Medulla oblongata (tissue), 1 donor: ENCODE measurements at regions not wholly inside any gene's neighbourhood (a gene's known extent, or its start where the extent isn't known, plus 50 kb on each side); places are given as distances from the start of the nearest gene placed in this dataset.
"Not testable (repeated sequence)": the region's sequence is repeated elsewhere in the genome, so short reads cannot be mapped to it uniquely, and the experiment has no call there.

Source experiments
- DNase-seq: peaks from one replicate; pipeline ENCODE4 v3.0.0-alpha.2; 2015; ENCODE audit errors: extremely low spot score

DNA sequence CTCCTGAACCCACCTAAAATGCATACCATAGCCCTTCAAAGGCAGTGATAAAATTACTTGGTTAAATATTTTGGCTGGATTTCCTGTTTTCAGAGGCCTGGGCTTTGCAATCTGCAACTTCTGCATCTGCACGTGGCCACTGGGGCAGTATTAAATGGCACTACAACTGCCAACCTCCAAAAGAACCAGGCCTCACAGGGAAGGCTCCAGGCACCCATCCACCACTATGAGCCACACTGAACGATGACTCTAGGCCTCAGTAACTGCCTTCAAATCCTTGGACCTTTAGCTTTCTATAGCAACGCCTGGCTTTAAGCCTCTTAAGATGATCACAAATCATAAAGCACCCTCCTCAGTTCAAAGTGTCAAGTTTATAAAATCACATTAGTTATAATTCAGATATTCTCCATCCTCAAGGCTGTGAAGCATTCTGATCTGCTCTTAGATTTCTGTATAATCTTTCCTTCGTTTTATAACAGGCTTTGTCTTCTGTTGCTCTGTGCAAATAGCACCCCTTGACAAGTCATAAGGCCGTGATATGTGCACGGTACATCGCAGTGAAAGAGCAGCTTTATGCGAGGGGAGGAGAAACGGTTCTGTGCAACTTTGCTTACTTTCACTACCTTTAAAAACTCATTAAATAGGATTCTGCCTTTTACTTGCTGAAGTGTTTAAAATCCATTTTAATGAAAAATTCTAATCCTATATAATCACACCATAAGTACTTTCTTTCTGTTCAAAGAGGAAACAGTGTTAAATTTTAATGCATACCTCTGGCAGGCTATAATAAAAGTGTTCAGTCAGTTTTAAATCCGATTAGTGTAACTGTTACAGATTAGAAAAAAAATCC lies 196.4 kb upstream of the G2E3 start:
- DNase-seq: no peak

DNA sequence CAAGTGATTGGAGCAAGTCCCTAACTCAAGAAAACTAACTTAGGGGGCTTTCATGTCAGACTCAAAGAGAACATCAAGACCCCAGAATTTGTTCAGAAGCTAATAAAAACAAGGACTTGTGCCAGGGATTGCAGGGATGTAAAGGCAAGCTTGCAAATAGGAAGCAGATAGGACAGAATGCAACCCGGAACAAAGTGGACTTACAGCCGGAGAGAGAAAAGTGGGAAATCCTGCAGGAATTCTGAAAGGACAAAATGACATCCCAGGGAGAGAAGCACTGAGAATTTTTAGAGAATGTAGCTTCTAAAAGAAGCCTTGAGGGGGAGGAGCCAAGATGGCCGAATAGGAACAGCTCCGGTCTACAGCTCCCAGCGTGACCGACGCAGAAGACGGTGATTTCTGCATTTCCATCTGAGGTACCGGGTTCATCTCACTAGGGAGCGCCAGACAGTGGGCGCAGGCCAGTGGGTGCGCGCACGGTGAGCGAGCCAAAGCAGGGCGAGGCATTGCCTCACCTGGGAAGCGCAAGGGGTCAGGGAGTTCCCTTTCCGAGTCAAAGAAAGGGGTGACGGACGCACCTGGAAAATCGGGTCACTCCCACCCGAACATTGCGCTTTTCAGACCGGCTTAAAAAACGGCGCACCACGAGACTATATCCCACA lies 195.6 kb upstream of the G2E3 start:
- not testable (repeated sequence) for DNase-seq

DNA sequence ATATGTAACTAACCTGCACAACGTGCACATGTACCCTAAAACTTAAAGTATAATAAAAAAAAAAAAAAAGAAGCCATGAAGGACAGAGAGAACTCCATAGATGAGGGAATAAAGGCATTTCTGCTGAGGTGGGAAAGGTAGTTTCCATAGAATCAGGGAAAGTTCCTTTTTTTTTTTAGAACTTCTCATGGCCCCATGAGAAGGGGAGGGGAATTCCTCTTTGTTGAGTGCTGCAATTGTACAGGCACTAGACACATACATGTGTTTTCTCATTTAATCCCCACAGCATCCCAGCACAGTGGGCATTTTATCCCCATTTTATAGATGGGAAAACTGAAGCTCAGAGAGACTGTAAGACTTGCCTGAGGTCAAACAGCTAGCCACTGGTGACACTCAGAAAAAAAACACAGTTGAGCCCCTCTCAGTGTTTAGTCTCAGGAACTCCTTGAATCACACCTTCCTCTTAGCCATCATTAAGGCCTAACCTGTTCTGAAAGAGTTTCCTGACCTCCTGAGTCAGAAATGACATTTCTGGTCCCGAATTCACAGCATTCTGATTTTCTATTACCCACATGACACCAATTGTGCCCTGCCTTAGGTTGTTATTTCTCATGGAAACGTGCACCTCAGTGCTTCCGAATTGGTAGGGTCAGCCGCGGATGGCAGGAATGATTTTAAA lies 189.3 kb upstream of the G2E3 start:
- DNase-seq: no peak

DNA sequence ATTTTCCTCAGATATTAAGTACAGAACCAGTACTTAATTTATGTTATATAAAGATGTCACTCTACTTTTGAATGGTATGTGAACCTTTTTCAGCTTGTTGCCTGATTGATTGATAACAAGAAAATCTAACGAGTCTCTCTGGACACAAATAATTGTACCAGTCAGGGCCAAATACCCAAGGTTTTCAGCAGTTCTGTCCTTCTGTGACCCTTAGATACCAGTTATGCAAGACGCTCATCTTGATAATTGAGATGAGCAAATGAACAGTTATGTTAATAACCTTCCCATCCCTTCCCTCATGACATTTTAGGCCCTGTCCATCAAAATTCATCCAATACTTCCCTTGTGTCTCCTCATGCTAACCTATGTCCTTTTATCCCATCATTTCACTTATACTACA lies 185.9 kb upstream of the G2E3 start:
- no peak for DNase-seq

DNA sequence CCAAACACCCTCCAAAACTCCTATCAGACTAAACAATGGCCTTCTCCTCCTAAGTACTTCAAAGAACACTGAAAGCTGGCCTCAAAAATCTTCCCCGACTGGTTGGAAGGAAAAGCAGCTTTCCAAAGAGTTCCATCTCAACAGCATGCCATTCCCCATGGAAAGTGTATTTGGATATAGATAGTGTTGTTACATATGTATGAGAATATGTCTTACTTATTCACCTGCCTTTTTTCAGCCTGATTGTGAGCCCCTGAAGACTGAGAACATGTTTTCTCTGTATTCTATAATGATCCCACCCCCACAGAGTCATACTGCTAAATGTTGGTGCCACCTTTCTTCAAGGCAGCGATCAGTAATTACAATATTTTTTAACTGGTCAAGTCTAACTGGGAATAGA lies 185.4 kb upstream of the G2E3 start:
- no peak for DNase-seq

DNA sequence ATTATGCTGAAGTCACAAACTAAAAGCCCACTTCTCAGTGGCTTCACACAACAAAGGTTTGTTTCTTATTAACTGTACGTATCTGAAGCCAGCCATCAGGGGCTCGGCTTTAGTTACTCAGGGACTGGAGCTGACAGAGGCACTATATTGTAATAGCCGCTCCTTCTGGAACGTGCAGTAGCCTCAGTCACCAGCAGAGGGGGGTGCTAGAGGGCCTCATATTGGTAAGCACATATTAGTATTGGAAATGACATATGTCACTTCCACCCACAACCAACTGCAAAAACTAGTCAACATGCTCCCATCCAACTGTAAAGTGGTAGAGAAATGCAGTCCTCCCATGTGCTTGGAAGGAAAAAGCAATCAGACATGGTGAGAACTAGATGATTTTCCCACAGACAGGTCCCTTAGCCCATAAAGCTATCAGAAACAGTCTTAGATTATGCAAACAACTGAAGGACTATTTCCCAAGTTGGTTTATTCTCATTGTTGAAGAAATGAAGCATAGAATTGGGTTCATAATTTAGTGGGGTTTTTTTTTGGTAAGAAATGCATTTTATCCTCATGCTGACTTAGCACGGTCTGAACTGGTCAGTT lies 183.6 kb upstream of the G2E3 start:
- peak; percentile 53 for DNase-seq

DNA sequence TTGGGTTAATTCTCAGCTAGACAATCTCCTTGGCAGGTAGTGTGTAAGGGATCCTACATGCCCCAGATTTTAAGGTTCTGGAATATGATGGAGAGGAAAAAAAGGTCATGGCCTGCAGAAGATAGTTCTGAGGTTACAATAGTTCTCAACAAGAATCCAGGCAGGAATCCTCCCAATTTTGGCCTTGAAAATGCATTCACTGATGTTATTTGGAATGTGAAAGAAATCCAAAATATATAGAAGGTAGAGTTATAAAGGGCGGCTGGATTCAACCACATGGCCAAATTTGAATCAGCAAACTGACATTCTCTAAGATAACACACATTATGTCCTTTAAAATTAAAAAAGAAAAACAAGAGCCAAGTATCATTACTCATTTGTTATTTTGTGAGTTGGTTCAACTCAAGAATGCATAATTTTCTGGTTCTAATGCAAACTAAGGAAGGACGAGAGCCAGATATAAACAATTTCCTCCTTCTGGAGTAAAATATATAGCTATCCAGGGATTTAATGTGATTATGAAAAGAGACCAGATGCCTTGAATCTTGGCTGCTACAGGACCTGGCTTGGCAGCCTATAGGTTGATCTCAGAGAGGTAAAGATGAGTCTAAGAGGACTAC lies 177.0 kb upstream of the G2E3 start:
- DNase-seq: no peak

DNA sequence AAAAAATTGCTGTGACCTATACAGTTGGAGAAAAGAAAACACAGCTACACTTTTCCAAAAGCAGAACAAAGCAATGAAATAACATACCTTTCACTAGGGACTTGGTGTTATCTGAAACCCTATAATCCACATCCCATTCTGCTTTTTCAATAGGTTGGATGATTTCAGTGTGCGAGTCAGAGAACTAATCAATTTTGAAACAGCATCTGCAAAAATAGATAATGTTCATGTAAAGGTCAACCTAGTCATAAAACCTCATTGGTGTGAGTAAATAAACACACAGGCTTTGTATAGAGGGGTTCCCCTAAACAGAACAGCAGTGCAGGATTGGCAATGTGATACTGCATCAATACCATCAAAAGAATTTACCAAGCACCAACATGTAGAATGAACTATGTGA lies 173.0 kb upstream of the G2E3 start:
- DNase-seq: no peak

DNA sequence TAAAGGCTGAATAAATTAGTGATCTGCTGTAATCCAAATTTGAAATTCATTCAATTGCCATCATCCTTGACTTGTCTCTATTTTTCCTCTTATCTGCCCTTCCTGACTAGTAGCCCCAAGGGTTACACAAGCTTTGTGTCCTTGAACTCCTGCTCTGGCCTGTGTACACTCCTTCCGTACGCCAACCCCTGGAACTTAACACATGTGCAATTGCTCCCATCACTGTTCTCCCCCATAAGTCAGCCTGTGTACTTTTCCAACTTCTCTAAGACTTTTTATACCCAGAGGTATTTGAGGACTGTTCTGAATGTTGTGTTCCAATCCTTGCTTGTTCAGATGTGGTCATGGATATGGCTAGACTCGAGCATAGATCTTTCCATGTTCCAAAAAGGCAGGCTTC lies 171.1 kb upstream of the G2E3 start:
- no peak for DNase-seq

DNA sequence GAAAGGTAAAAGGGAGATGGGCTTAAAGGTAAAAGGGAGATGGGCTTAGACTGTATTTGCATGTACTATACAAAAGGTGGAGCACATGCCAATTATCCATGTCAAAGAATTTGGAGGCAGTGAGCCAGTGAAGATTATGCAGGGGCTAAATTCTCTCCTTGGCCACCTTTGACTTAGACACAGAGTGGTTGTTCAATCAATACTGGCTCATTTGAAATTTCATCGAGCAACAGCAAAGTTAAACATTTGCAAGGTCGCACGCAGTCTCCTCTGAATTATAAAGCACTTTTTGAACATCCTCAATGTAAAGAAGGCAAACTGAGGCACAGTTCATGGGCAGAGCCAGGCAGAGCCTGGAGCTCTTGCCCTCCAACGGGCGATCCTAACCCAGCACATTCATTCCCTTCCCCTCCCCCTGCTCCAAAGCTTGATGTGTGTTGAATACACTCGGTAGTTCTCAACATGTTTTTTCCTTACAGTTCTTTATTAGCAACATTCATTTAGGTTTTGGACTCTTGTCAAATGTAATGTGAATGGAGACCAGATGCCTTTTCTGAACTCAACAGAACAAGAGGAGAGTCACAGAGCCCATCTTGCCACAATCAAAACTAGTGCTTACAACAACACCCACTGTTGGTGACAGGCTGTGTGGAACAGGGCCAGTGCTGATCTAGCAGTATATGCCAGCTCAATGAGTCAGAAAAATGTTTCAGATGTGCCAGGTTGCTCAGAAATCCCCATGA lies 169.7 kb upstream of the G2E3 start:
- peak; percentile 25 for DNase-seq

DNA sequence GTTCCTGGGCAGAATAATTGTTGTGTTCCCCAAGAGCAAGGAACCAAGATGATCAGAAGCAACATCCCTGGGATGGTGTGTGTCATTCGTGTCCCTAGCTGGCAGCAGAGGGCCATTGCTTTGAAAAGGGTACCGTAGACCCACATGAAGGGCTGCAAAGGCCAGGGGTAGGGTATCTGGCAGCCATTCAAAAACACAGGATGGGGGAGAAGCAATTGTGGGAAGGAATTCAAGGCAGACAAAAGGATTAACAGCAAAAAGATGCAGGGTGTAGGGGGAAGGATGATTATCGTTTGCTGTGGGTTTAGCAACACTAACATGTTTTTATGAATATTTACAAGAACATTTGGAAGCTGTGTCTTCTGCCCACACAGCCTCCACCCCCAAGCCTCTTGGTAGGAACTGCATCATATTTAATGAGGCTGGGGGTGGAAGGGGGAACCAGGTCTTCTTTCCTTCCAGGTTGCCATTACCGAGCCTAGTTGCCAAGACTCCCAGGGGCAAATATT lies 169.0 kb upstream of the G2E3 start:
- DNase-seq: no peak

DNA sequence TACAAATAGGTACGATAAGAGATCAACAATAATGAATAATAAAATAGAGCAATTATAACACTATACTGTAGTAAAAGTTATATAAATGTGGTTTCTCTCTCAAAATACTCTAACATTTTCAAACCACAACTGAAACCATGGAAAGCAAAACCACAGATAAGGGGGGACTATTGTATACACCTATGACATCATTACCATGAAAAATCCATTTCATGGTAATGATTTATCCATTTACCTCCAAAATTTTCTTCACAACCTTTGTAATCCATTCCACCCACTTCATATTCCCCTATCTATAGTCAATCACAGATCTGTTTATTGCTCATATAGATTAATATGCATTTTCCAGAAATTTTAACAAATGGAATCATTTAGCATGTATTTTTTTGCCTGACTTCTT lies 163.9 kb upstream of the G2E3 start:
- DNase-seq: no peak

DNA sequence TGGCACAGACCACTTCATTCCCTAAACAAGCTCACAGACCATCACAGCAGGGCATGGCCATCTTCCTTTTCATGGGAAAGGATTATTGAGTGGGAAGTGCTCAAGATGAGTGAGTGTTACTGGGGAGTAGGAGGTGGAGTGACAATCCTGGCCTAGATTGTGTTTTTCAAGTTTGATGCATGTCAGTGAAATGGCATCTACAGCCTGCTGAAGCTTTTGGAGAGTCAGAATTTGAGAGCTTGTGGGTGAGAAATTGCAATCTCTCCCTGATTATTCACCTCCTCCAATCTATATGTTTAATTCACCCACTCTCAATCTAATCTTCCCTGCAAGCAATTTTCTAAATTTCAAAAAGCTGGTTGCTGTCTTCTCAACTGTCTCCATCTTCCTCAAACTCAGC lies 156.1 kb upstream of the G2E3 start:
- no peak for DNase-seq

DNA sequence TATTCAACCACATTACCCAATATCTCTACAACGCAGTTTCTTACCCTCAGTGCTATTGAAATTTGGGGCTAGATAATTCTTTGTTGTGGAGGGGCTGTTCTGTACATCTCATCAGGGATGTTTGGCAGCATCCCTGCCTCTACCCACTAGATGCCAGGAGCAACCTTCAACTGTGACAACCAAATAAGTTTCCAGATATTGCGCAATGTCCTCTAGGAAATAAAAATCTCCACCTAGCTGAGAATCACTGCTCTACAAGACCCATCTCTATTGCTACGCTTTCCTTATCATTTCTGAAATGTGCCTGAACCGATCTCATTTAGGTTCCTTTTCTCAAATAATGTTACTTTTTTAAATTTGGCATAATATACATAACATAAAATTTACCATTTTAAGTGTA lies 155.2 kb upstream of the G2E3 start:
- no peak for DNase-seq

DNA sequence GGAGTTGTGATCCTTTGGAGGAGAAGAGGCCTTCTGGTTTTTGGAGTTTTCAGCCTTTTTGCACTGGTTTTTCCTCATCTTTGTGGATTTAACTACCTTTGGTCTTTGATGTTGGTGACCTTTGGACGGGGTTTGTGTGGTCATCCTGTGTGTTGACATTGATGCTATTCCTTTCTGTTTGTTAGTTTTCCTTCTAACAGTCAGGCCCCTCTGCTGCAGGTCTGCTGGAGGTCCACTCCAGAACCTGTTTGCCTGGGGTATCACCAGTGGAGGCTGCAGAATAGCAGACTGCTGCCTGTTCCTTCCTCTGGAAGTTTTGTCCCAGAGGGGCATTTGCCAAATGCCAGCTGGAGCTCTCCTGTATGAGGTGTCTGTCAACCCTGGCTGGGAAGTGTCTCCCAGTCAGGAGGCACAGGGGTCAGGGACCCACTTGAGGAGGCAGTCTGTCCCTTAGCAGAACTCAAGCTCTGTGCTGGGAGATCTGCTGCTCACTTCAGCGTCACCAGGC lies 149.4 kb upstream of the G2E3 start:
- DNase-seq: not testable (repeated sequence)

DNA sequence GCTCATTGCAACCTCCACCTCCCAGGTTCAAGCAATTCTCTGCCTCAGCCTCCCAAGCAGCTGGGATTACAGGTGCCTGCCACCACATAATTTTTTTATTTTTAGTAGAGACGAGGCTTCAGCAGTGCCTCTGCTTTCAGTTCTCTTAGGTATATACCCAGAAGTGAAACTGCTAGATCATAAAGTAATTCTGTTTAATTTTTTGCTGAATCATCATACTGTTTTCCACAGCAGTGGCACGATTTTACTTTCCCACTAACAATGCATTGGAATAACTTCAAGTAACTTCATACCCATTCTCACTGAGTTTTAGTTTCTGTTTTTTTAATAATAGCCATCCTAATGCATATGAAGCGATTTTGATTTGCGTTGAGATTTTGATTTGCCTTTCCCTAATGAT lies 148.0 kb upstream of the G2E3 start:
- DNase-seq: no peak

DNA sequence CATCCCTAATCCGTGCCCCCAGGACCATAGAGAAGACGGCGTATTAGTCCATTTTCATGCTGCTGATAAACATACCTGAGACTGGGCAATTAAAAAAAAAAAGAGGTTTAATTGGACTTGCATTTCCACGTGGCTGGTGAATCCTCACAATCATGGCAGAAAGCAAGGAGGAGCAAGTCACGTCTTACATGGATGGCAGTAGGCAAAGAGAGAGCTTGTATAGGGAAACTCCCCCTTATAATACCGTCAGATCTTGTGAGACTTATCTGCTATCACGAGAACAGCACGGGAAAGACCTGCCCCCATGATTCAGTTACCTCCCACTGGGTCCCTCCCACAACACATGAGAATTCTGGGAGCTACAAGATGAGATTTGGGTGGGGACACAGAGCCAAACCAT lies 145.8 kb upstream of the G2E3 start:
- not testable (repeated sequence) for DNase-seq

DNA sequence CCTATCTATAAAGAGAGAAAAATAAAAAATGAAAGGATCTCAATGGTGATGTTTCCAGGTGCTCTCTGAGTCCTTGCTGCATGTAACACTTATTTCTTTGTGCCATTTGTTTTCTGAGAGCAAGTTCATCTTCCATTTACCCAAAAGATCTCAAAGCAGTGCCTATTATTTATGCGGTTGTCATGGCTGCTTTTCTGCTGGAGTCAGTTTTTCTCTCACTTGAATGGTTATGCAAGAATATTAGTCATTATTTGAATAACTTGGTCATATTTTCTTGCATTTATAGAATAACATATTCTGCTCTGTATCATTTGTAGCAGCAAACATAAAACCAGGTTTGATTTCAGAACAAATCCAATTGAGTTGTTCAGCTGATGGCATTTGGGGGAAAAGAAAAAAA lies 141.8 kb upstream of the G2E3 start:
- DNase-seq: no peak

DNA sequence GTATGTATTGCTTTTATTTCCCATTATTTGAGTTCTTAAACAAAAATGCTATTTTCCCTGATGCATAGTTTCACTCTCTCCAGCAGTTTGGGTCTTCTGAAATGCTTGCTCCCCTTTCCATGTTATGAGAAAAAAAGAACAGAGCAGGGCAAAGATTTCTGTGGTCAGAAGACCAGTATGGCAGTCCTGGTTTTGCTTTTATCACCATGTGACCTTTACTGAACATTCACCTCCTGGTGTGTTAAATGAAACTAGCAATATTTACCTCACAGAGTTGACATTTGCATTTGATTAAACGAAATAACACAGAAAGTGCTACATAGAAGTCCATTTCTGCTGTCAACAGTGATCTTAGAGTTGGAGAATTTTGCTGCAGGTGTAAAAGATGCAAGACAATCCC lies 141.0 kb upstream of the G2E3 start:
- DNase-seq: no peak

DNA sequence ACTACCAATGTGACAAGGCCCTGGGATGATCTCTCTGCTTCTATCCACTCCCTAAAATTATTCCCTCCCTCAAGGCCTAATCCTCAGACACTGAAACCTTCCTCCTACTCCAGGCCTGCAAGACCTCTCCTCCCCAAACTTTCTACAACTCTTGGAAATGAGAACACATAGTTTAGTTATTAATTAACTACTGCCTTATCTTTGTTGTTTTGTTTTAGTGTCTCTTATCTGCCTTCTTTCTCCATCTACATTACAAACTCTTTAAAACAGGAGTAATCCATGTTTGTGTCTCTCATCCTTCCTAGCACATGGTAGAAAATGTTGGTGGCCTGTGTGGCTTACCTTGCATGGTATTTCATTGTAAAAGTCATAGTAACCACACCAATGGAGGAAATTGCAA lies 139.9 kb upstream of the G2E3 start:
- DNase-seq: no peak

DNA sequence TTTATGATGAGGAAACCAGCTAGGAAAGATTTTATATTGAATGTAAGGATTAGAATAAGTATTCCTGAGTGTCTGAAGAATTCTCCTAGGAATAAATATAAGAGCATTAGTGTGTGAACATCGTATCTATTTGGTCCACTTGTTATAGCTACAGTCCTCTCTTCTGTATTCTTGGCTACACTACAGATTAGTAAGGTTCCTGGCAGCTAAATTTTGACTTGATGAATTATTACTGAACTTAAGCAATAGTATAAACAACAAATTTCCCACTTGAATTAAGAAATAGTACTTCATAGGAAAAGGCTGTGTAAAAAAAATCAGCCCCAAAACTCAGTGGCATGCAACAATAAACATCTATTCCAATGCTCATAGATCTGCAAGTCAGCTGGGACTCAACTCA lies 138.4 kb upstream of the G2E3 start:
- no peak for DNase-seq
